HG02840 (cell line): ENCODE measurements at regions not wholly inside any gene's neighbourhood (a gene's known extent, or its start where the extent isn't known, plus 50 kb on each side); places are given as distances from the start of the nearest gene placed in this dataset.

Experiments
- ATAC-seq: cut with Tn5 transposase; IDR thresholded peaks from one replicate; pipeline ENCODE4 v1.9.1; 2021; ENCODE audit warnings: mild to moderate bottlenecking, moderate library complexity, moderate number of reproducible peaks; ENCODE audit not compliant: unreplicated experiment, low FRiP score

- ATAC-seq: no peak
Observed at GRCh38 chr11:92846491-92847125, 122.8 kb upstream of the MTNR1B start.

GRCh38 chr11:92848578-92848977 is 120.9 kb upstream of the MTNR1B start:
- ATAC-seq: no peak

- ATAC-seq: no peak
Observed at GRCh38 chr11:92850296-92850826, 119.1 kb upstream of the MTNR1B start.

GRCh38 chr11:92852229-92852628 is 117.2 kb upstream of the MTNR1B start:
- no peak for ATAC-seq

- no peak for ATAC-seq
Observed at GRCh38 chr11:92852946-92853345, 116.5 kb upstream of the MTNR1B start.

- ATAC-seq: no peak
Observed at GRCh38 chr11:92854162-92854561, 115.3 kb upstream of the MTNR1B start.

GRCh38 chr11:92854952-92855351 is 114.5 kb upstream of the MTNR1B start:
- no peak for ATAC-seq

- no peak for ATAC-seq
Observed at GRCh38 chr11:92855607-92856405, 113.6 kb upstream of the MTNR1B start.

GRCh38 chr11:92857407-92857806 is 112.0 kb upstream of the MTNR1B start:
- ATAC-seq: no peak

- no peak for ATAC-seq
Observed at GRCh38 chr11:92859156-92859690, 110.2 kb upstream of the MTNR1B start.

- ATAC-seq: no peak
Observed at GRCh38 chr11:92861634-92862033, 107.8 kb upstream of the MTNR1B start.

GRCh38 chr11:92865352-92865751 is 104.1 kb upstream of the MTNR1B start:
- ATAC-seq: no peak

GRCh38 chr11:92866679-92867282 is 102.7 kb upstream of the MTNR1B start:
- ATAC-seq: no peak

- no peak for ATAC-seq
Observed at GRCh38 chr11:92867913-92868619, 101.4 kb upstream of the MTNR1B start.

- no peak for ATAC-seq
Observed at GRCh38 chr11:92869716-92870115, 99.7 kb upstream of the MTNR1B start.

- ATAC-seq: no peak
Observed at GRCh38 chr11:92870196-92870832, 99.1 kb upstream of the MTNR1B start.

- ATAC-seq: no peak
Observed at GRCh38 chr11:92873551-92873950, 95.9 kb upstream of the MTNR1B start.

GRCh38 chr11:92875473-92875872 is 94.0 kb upstream of the MTNR1B start:
- no peak for ATAC-seq

GRCh38 chr11:92879086-92879485 is 90.4 kb upstream of the MTNR1B start:
- ATAC-seq: no peak

GRCh38 chr11:92880381-92880780 is 89.1 kb upstream of the MTNR1B start:
- ATAC-seq: no peak
